SK-N-MC (cell line): ENCODE measurements at regions not wholly inside any gene's neighbourhood (a gene's known extent, or its start where the extent isn't known, plus 50 kb on each side); places are given as distances from the start of the nearest gene placed in this dataset.
"Not testable (repeated sequence)": the region's sequence is repeated elsewhere in the genome, so short reads cannot be mapped to it uniquely, and the experiment has no call there.

Experiments
- DNase-seq: peaks from one replicate; pipeline ENCODE4 v3.0.0-alpha.2; 2011; ENCODE audit warnings: low read depth, low spot score
- H3K27ac ChIP-seq: fragments of 200-600 bp; sonication (generic); 2 replicates; pipeline ENCODE4 v1.5.1; 2016; ENCODE audit warnings: mixed run types
- H3K36me3 ChIP-seq: fragments of 200-600 bp; sonication (generic); 2 replicates; pipeline ENCODE4 v1.6.1; 2017; ENCODE audit warnings: antibody characterized with exemption, low read length, mixed read lengths; ENCODE audit not compliant: insufficient read depth
- H3K4me3 ChIP-seq: fragments of 200-600 bp; sonication (generic); 2 replicates; pipeline ENCODE4 v1.5.1; 2016
- H3K9ac ChIP-seq: fragments of 200-600 bp; sonication (generic); 2 replicates; pipeline ENCODE4 v1.8.0; 2017; ENCODE audit warnings: mixed run types, mixed read lengths; ENCODE audit not compliant: insufficient read length
- H3K9me3 ChIP-seq: fragments of 200-600 bp; sonication (generic); 2 replicates; pipeline ENCODE4 v1.6.1; 2017; ENCODE audit warnings: low read depth, mild to moderate bottlenecking, antibody characterized with exemption, low read length, moderate library complexity, mixed read lengths
- EZH2 ChIP-seq: fragments of 200-600 bp; sonication (generic); IDR thresholded peaks from one replicate; pipeline ENCODE4 v1.6.1; 2017; ENCODE audit warnings: antibody characterized with exemption
- FOXP2 ChIP-seq: optimal IDR thresholded peaks from 2 replicates; pipeline ENCODE3; 2011; ENCODE audit warnings: mild to moderate bottlenecking, moderate library complexity; ENCODE audit not compliant: insufficient read depth; ENCODE audit errors: extremely low read length, control extremely low read depth
- POLR2AphosphoS5 ChIP-seq: IDR thresholded peaks from 2 replicates; pipeline ENCODE4 v1.6.1; 2012; ENCODE audit warnings: mild to moderate bottlenecking, low read depth, low read length, borderline replicate concordance

DNA sequence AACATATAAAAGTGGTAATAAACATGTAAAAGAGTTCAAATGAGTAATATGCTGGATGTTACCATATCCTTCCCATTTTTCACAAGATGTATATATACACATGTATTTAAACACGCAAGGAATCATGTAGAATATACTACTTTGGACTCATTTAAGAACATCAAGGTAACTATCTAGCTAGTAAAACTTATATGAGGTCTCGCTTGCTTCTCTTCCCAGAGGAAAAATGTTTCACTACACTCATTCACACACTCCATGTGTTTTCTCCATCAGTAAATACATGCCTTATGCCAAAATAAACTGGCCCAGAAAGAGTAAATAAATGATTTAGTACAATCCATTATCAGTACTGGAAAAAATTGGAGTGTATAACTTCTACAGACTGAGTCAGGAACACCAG lies 229.2 kb upstream of the MME start:
- Histone ChIP-seq H3K4me3 (no peak overlapping the region), H3K9ac (no peak overlapping the region)

DNA sequence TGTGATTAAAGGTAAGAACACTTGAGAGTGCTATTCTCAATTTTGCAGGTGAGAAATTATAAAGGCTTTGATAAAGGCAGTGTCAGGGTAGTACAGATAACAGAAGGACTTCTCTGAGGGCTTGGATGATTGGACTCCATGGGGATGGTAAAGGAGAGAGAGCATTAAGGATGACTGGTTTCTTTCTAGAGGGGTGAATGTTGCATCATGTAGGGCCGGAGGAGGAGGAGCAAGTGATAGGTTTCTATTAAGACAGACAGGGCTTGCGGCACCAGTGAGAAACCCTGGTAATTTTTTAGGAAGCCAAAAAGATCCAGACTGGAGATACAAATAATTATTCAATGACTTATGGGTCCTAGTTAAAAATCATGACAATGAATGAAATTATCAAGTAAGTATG lies 230.7 kb upstream of the MME start:
- no peak for DNase-seq
- Histone ChIP-seq H3K27ac (no peak overlapping the region), H3K4me3 (no peak overlapping the region), H3K9ac (no peak overlapping the region), H3K36me3 (no peaks in the 10 kb centered on the region), H3K9me3 (no peaks in the 10 kb centered on the region)
- TF ChIP-seq POLR2AphosphoS5 (no peak), FOXP2 (no peak), EZH2 (no peak)

More for the DNA sequence above, 229.2 kb upstream of the MME start:
- TF ChIP-seq POLR2AphosphoS5 (no peak), FOXP2 (no peak), EZH2 (no peak)
- Histone ChIP-seq H3K36me3 (no peaks in the 10 kb centered on the region), H3K27ac (no peak overlapping the region), H3K9me3 (no peaks in the 10 kb centered on the region)
- no peak for DNase-seq

DNA sequence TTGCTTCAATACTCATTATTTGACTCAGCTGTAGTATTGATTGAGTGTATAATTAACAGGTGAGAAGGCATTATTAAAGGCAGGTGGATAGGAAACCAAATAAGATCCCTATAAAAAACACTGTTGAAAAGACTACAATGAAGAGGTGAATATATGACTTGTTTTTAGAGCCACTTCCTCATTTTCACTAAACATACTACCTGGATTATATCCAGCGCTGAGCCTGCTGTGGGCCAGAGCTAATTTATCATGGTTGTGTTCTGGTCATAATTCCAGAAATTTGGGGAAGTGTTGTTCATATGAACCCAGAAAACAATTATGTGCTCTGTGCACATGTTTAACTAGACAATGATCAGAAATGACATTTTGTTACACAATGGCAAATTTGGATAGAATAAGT lies 235.3 kb upstream of the MME start:
- Histone ChIP-seq H3K9ac (no peak overlapping the region), H3K27ac (no peak overlapping the region), H3K9me3 (no peaks in the 10 kb centered on the region), H3K36me3 (no peaks in the 10 kb centered on the region), H3K4me3 (no peak overlapping the region)
- no peak for DNase-seq
- TF ChIP-seq EZH2 (no peak), FOXP2 (no peak), POLR2AphosphoS5 (no peak)

DNA sequence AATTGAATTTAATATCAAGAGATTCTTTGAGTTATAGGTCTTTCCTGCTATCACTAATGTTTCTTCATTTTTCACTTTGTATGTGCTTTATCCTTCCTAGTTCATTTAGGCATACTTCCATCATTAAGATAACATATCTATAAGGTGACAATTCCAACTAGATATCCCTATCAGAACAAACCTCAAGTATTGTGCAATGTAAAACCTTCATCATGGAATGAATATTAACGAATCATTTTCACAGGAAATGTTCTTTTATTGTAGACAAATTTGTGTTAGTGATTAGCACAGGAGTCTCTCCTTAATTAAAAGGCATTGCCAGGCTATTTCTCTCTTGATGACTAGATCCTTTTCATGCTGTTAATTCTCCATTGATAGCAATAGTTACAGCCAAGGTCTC lies 236.5 kb upstream of the MME start:
- no peaks in the 10 kb centered on the region for H3K9me3 ChIP-seq
- no peaks in the 10 kb centered on the region for H3K36me3 ChIP-seq
- H3K27ac ChIP-seq: no peak overlapping the region
- no peak overlapping the region for H3K4me3 ChIP-seq
- no peak for DNase-seq
- no peak overlapping the region for H3K9ac ChIP-seq
- no peak for TF ChIP-seq EZH2
- TF ChIP-seq POLR2AphosphoS5: no peak
- TF ChIP-seq FOXP2: no peak

DNA sequence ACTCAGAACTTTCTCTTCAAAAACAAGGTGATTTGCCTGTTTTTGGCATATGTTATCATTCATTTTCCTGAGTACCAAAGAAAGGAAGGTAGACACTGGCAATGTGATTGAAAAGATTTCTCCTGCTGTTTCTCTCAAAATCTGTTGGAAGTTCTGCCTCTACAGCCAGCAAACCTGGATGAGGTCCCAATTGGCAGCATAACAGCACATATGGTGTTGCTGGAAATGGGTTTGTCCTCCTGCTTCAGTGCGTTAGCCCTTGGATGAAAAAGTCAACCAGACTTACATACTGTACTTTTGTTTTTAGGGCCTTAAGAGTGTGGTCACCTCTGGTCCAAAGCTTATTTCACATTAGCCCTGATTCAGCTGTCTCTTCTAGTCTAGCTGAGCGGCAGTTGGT lies 237.6 kb upstream of the MME start:
- TF ChIP-seq POLR2AphosphoS5 (no peak), FOXP2 (no peak)
- Histone ChIP-seq H3K9ac (no peak overlapping the region), H3K9me3 (no peaks in the 10 kb centered on the region), H3K27ac (no peak overlapping the region), H3K36me3 (no peaks in the 10 kb centered on the region), H3K4me3 (no peak overlapping the region)
- no peak for DNase-seq

DNA sequence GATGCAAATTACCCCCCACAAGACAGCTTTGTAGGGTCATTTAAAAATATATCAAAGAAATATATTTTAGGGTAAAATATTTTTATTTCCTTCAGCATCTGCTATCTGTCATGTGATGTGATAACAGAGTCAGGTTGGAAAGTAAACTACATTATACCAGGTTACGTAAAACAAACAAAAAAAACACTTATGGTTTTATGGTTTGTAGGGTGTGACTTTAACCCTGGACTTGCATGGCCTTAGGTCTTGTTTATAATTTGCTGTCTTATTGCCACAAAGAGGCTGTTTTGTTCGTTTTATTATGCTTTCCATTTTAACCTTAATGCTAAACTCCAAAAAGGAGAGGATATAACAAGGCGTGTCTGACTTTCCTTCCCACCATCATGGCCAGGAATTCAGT lies 244.5 kb upstream of the MME start:
- Histone ChIP-seq H3K9ac (no peak overlapping the region), H3K27ac (no peak overlapping the region), H3K4me3 (no peak overlapping the region), H3K36me3 (no peaks in the 10 kb centered on the region), H3K9me3 (no peaks in the 10 kb centered on the region)
- no peak for DNase-seq
- TF ChIP-seq POLR2AphosphoS5 (no peak), EZH2 (no peak), FOXP2 (no peak)

DNA sequence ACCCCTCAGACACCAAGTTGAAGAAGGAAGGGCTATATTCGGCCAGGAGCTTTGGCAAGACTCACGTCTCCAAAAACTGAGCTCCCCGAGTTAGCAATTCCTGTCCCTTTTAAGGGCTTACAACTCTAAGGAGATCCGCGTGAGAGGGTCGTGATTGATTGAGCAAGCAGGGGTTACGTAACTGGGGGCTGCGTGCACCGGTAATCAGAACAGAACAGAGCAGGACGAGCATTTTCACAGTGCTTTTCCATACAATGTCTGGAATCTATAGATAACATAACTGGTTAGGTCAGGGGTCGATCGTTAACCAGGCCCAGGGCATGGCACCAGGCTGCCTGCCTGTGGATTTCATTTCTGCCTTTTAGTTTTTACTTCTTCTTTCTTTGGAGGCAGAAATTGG lies 245.3 kb upstream of the MME start:
- not testable (repeated sequence) for H3K9me3 ChIP-seq, DNase-seq, H3K4me3 ChIP-seq, H3K27ac ChIP-seq, H3K9ac ChIP-seq, H3K36me3 ChIP-seq

DNA sequence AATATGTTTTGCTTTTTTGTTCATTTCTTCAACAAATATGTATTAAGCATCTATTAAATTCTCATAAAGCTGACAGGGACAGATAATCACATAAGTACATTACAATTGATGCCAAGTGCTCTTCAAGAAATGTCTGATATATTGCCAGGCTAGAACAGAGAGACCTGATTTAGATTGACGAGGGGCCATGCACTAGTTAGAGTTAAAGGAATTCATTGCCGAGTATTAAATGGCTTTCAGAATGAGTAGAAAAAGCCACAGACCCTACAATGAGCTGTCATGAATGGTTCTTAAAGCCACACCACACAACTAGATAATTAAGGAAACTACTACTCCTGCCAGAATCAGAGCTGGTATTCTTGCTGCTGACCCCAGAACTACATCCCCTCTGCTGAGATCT lies 250.2 kb upstream of the MME start:
- no peak for TF ChIP-seq FOXP2
- TF ChIP-seq POLR2AphosphoS5: no peak
- TF ChIP-seq EZH2: no peak
- Histone ChIP-seq H3K9ac (no peak overlapping the region), H3K4me3 (no peak overlapping the region), H3K27ac (no peak overlapping the region), H3K36me3 (no peaks in the 10 kb centered on the region), H3K9me3 (no peaks in the 10 kb centered on the region)
- no peak for DNase-seq

DNA sequence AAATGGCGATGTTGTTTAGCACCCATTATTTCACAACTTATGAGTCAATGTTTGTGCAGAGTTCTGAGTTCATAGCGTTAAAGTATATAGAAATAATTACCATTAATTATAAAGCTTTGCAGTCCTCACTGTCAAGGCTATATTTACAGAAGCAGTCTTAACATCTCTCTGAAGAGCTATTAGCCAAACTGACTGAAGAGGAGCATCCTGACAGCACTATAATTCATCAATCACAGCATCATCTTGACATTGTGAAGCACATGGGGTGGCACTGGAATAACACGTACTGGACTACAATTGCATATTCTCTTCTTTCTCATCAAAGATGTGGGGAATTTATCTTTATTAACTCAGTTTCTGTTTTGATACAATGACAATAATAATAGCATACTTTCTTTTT lies 260.6 kb upstream of the MME start:
- Histone ChIP-seq H3K27ac (no peak overlapping the region), H3K36me3 (no peaks in the 10 kb centered on the region), H3K4me3 (no peak overlapping the region), H3K9ac (no peak overlapping the region), H3K9me3 (no peaks in the 10 kb centered on the region)
- no peak for TF ChIP-seq EZH2
- no peak for TF ChIP-seq FOXP2
- no peak for TF ChIP-seq POLR2AphosphoS5
- DNase-seq: no peak
